BE2C (cell line): ENCODE measurements at regions not wholly inside any gene's neighbourhood (a gene's known extent, or its start where the extent isn't known, plus 50 kb on each side); places are given as distances from the start of the nearest gene placed in this dataset.

Experiments used
- DNase-seq: peaks from one replicate; pipeline ENCODE4 v3.0.0-alpha.2; 2020
- H3K27me3 ChIP-seq: fragments of 250-450 bp; sonication (Bioruptor Pico); 2 replicates; pipeline ENCODE4 v1.5.1; 2020; ENCODE audit warnings: mild to moderate bottlenecking
- H3K36me3 ChIP-seq: fragments of 250-450 bp; sonication (Bioruptor Pico); 2 replicates; pipeline ENCODE4 v1.5.1; 2020; ENCODE audit warnings: mild to moderate bottlenecking
- H3K4me1 ChIP-seq: fragments of 250-450 bp; sonication (Bioruptor Pico); 2 replicates; pipeline ENCODE4 v1.5.1; 2020
- H3K4me3 ChIP-seq: 2 replicates; pipeline ENCODE4 v1.5.1; 2011; ENCODE audit warnings: low read depth, low read length
- H3K9me3 ChIP-seq: fragments of 250-450 bp; sonication (Bioruptor Pico); 2 replicates; pipeline ENCODE4 v1.5.1; 2020
- TF ChIP-seq, protein P1 (sequence below): IDR thresholded peaks from 2 replicates; pipeline ENCODE4 v1.5.1; 2012; ENCODE audit warnings: mild to moderate bottlenecking, low read depth, low read length

DNA sequence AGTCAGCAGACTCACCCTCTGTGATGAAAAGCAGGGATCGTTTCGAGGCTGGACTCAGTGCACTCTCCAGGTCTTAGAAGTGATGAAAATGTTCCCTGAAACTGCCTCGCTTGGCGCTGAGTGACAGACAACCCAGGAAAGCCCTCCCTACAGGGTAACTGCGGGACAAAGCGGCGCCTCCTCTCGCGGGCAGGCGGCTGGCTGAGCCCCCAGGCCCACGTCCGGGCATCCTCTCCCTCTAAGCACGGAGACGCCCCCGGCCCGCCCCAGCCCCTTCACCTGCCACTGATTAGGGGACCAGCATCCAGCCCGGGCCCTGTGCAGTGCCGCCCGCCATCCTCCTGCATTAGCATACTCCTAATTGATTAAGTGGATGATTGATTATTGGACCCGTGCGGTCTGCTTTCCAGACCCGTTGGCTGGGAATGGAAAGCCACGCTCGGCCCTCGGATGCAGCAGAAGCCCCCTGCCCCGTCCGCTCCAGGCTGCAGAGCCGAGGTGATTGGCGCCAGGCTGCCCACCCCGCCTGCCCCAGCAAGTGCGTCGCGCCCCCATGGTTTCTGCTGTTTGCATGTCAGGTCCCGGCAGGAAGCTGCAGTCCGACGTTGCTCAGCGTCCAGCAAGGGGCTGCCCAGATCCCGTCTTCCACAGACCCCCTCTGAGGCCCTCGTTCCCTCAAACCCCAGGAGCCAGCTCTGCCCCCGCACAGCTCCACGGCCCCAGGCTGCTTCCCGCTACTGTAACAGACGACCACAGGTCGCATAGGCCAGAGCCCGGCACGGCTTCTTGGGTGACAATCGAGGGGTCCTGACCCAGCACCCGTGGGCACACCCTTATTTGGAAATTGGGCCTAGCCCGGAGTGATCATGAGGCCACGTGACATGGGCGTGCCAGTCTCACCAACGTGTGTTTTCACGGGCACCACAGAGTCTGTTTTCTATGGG lies 131.6 kb downstream of the DLL1 start:
- TF ChIP-seq, protein P1, sequence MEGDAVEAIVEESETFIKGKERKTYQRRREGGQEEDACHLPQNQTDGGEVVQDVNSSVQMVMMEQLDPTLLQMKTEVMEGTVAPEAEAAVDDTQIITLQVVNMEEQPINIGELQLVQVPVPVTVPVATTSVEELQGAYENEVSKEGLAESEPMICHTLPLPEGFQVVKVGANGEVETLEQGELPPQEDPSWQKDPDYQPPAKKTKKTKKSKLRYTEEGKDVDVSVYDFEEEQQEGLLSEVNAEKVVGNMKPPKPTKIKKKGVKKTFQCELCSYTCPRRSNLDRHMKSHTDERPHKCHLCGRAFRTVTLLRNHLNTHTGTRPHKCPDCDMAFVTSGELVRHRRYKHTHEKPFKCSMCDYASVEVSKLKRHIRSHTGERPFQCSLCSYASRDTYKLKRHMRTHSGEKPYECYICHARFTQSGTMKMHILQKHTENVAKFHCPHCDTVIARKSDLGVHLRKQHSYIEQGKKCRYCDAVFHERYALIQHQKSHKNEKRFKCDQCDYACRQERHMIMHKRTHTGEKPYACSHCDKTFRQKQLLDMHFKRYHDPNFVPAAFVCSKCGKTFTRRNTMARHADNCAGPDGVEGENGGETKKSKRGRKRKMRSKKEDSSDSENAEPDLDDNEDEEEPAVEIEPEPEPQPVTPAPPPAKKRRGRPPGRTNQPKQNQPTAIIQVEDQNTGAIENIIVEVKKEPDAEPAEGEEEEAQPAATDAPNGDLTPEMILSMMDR: no peak
- peak overlapping the region; percentile 67 for H3K4me3 ChIP-seq
- no peaks in the 10 kb centered on the region for H3K4me1 ChIP-seq
- peak; percentile 44 for DNase-seq
- no peaks in the 10 kb centered on the region for H3K36me3 ChIP-seq
- H3K27me3 ChIP-seq: no peaks in the 10 kb centered on the region
- H3K9me3 ChIP-seq: no peaks in the 10 kb centered on the region; the same call in 1 of the 2 replicates

DNA sequence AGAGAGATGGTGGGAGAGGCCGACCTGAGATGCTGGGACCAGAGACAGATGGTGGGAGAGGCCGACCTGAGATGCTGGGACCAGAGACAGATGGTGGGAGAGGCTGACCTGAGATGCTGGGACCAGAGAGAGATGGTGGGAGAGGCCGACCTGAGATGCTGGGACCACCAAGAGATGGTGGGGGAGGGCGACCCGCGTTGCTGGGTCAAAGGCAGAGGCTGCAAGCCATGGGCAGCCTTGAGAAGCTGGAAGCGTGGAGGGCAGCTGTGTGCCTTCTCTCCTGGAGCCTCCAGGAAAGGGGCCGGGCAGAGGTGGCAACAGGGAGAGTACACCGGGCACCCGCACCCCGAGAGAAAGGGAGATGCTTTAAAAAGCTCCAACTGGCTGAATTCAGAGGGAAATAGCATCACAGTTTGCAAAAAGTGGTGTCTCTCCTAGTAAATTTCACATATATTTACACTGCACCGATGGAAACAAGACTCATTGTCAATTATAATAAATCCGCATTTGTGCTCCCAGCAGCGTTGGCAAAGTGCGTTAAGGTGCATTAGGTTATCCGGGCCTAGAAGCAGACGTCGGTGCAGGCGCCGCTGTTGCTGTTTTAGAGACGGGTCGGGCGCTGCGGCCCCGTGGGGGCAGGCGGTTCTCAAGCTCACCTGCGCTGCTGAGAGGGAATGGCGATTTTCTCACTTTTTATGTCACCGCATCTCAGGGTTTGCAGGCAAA lies 132.4 kb downstream of the DLL1 start:
- DNase-seq: no peak
- Histone ChIP-seq H3K9me3 (no peaks in the 10 kb centered on the region; the same call in 1 of the 2 replicates), H3K36me3 (no peaks in the 10 kb centered on the region), H3K4me1 (no peaks in the 10 kb centered on the region), H3K27me3 (no peaks in the 10 kb centered on the region), H3K4me3 (peak overlapping the region; percentile 67)
- TF ChIP-seq, protein P1: no peak

DNA sequence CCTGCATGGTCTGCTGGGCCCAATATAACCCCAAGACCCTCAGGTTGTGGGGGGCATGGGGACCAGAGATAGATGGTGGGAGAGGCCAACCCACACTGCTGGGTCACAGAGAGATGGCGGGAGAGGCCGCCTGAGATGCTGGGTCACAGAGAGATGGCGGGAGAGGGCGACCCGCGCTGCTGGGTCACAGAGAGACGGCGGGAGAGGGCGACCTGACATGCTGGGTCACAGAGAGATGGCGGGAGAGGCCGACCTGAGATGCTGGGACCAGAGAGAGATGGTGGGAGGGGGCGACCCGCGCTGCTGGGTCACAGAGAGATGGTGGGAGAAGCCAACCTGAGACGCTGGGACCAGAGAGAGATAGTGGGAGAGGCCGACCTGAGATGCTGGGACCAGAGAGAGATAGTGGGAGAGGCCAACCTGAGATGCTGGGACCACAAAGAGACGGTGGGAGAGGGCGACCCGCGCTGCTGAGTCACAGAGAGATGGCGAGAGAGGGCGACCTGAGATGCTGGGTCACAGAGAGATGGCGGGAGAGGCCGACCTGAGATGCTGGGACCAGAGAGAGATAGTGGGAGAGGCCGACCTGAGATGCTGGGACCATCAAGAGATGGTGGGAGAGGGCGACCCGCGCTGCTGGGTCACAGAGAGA lies 133.2 kb downstream of the DLL1 start:
- H3K36me3 ChIP-seq: no peaks in the 10 kb centered on the region
- TF ChIP-seq, protein P1: no peak
- no peak overlapping the region for H3K4me3 ChIP-seq
- H3K4me1 ChIP-seq: peaks cover 8% of the 10 kb centered on the region
- no peaks in the 10 kb centered on the region; the same call in 1 of the 2 replicates for H3K9me3 ChIP-seq
- no peaks in the 10 kb centered on the region for H3K27me3 ChIP-seq
- peak; percentile 2 for DNase-seq

DNA sequence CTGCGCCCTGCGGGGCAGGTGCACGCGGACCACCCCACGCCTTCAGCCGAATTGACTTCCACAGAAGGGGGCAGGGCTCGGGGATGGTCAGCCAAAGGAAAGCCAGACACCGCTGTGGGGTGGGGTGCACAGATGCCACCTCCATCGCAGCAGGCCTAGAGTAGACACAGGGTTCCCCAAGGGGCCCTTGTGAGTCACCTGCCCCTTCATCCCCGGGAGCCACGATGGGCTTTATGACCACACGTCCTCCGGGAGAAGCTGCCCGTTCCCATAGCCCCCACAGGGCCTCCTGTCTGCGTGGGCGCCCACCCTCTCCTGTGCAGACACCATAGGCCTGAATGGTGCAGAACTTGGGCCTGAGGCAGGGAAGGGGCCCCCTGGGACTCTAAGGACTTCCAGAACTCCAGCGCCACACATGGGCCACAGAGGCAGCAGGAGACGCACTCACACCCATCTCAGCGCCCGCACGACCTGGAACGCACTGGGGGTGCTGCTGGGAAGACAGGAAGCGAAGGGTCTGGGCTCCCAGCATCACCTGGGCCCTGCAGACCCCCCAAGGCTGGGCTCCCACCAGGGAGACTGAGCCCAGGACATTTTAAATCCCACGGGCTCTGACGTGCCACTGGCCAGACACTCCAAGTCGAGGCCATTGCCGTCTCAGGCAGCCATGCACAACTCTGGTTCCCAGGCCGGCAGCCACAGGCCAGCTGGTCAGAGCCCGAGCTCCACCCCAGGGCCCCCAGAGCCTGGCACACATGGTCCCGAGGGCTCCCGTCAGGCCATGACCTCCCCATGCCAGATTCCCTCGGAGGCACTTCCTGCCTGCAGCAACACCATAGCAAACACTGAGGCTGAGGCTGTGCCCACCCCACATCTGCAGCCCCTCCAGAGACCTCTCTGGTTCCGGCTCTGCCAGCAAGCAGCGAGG lies 134.2 kb downstream of the DLL1 start:
- Histone ChIP-seq H3K4me3 (no peak overlapping the region), H3K36me3 (no peaks in the 10 kb centered on the region), H3K9me3 (no peaks in the 10 kb centered on the region; the same call in 1 of the 2 replicates), H3K4me1 (peaks cover 13% of the 10 kb centered on the region), H3K27me3 (no peaks in the 10 kb centered on the region)
- TF ChIP-seq, protein P1: no peak
- DNase-seq: peak; percentile 25

DNA sequence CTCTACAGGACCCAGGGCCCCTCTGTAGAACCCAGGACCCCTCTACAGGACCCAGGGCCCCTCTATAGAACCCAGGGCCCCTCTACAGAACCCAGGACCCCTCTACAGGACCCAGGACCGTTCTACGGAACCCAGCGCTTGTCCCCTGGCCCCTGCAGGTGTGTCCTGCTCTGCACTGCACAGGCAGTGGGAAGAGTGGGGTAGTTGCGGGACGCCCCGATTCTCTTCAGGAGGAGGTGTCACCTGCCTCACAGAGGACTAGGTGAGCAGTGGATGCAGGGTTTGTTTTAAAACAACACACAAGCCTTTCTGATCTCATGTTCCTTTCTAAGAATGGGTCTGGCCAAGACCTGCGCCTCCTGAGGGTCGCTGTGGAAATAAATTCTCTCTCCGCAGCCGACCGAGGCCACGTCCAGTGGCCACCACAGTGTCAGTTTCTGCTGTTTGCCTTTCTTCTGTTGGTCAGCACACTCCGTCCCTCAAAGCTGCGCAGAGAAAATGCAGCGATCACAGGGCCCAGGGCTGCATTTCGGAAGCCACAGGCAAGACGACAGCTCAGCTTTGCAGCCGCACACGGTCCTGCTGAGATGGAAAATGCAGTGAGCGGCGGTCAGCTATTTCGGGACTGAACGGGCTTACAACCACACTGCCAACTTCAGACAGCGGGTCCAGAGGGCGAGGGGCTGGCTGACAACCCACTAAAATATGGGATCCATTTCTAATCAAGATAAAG lies 135.2 kb downstream of the DLL1 start:
- Histone ChIP-seq H3K27me3 (no peaks in the 10 kb centered on the region), H3K4me1 (peaks cover 13% of the 10 kb centered on the region), H3K36me3 (no peaks in the 10 kb centered on the region), H3K4me3 (no peak overlapping the region), H3K9me3 (no peaks in the 10 kb centered on the region; the same call in 1 of the 2 replicates)
- TF ChIP-seq, protein P1: no peak
- peak; percentile 2 for DNase-seq
